CD4-positive, alpha-beta T cell (primary cell): ENCODE measurements at regions not wholly inside any gene's neighbourhood (a gene's known extent, or its start where the extent isn't known, plus 50 kb on each side); places are given as distances from the start of the nearest gene placed in this dataset.

Experiments used
- ATAC-seq: fragments of 200-7000 bp; cut with Tn5 transposase; one replicate; pipeline ENCODE4 v1.10.0; 2022; ENCODE audit warnings: mild to moderate bottlenecking; ENCODE audit not compliant: poor library complexity
- CTCF ChIA-PET: fragments of 350-600 bp; sonication (Branson Sonifier 250); formaldehyde crosslinking; loops from one replicate; lab custom pipeline; 2021; ENCODE audit warnings: antibody characterized with exemption, inconsistent platforms; lab: Charles Lee
- POLR2A ChIA-PET: fragments of 350-600 bp; sonication (Branson Sonifier 250); formaldehyde crosslinking; loops from one replicate; lab custom pipeline; 2021; ENCODE audit warnings: antibody characterized with exemption, inconsistent platforms; lab: Charles Lee
- DNase-seq, 14 experiments: peaks; one replicate each; pipeline ENCODE4 v3.0.0-alpha.2; 2013 to 2020; ENCODE audit warnings: mixed read lengths in 2 of 14
- H3K27ac ChIP-seq, 2 donors: one replicate each; pipeline versions ENCODE4 v1.5.1 to v1.7.0; 2013; ENCODE audit warnings: low read length in 2 of 2, low read depth in 1 of 2, mild to moderate bottlenecking in 1 of 2
- H3K27me3 ChIP-seq, 2 experiments: 1 replicate in 1 of 2; 2 replicates in 1 of 2; pipeline versions ENCODE4 v1.6.1 to v1.7.0; 2013; ENCODE audit warnings: low read length in 2 of 2, control low read depth in 1 of 2, mild to moderate bottlenecking in 1 of 2, moderate library complexity in 1 of 2; ENCODE audit not compliant: insufficient read depth in 2 of 2, control insufficient read depth in 1 of 2
- H3K36me3 ChIP-seq: one replicate; pipeline ENCODE4 v1.6.1; 2013; ENCODE audit warnings: low read length, control low read depth; ENCODE audit not compliant: insufficient read depth
- H3K4me1 ChIP-seq: one replicate; pipeline ENCODE4 v1.6.1; 2013; ENCODE audit warnings: low read length, control low read depth; ENCODE audit not compliant: insufficient read depth
- H3K4me3 ChIP-seq: one replicate; pipeline ENCODE4 v1.5.1; 2013; ENCODE audit warnings: mild to moderate bottlenecking, low read length, moderate library complexity
- H3K9me3 ChIP-seq, 2 experiments: 1 replicate in 1 of 2; 2 replicates in 1 of 2; pipeline versions ENCODE4 v1.6.1 to v1.7.0; 2013; ENCODE audit warnings: low read length in 2 of 2, mild to moderate bottlenecking in 2 of 2, control low read depth in 1 of 2, moderate library complexity in 1 of 2; ENCODE audit not compliant: control insufficient read depth in 1 of 2, insufficient read depth in 1 of 2
- H3K27ac Mint-ChIP-seq: one replicate; pipeline ENCODE4 v1.8.0; 2020; ENCODE audit warnings: mixed read lengths
- H3K27me3 Mint-ChIP-seq: one replicate; pipeline ENCODE4 v1.8.0; 2021; ENCODE audit warnings: mixed read lengths
- H3K36me3 Mint-ChIP-seq: one replicate; pipeline ENCODE4 v1.8.0; 2021; ENCODE audit warnings: low read depth, mixed read lengths
- H3K4me1 Mint-ChIP-seq: one replicate; pipeline ENCODE4 v1.8.0; 2021; ENCODE audit warnings: low read depth, mixed read lengths
- H3K4me3 Mint-ChIP-seq: one replicate; pipeline ENCODE4 v1.8.0; 2020; ENCODE audit warnings: mild to moderate bottlenecking, mixed read lengths
- H3K9me3 Mint-ChIP-seq: one replicate; pipeline ENCODE4 v1.8.0; 2020; ENCODE audit warnings: mixed read lengths
- CTCF ChIP-seq: fragments of 200-600 bp; IDR thresholded peaks from one replicate; pipeline ENCODE4 v1.8.0; 2022; ENCODE audit warnings: antibody characterized with exemption, mild to moderate bottlenecking
- intact Hi-C, 2 experiments: fragments of 100-400 bp; cut with DNase I in 1 of 2; cut with micrococcal nuclease in 1 of 2; formaldehyde crosslinking; loops; one replicate each; pipeline versions ENCODE4 v1.15.1 to v1.9.0; 2023 to 2025; cut with DNase I, micrococcal nuclease

GRCh38 chr4:60757986-60758680 is 442.0 kb upstream of the ADGRL3 start:
- TF ChIP-seq CTCF: no peak
- intact Hi-C loops: no loop called here
- Histone ChIP-seq H3K9me3 (peaks cover 0 to 7% of the 10 kb centered on the region in 2 experiments), H3K36me3 (no peaks in the 10 kb centered on the region), H3K4me3 (no peak overlapping the region), H3K27me3 (no peaks in the 10 kb centered on the region), H3K27ac (no peak overlapping the region), H3K4me1 (no peaks in the 10 kb centered on the region)
- no peak for DNase-seq
- no peak for ATAC-seq
- peaks cover 13% of the 10 kb centered on the region for H3K9me3 Mint-ChIP-seq
- no peaks in the 10 kb centered on the region for H3K36me3 Mint-ChIP-seq
- H3K27ac Mint-ChIP-seq: no peak overlapping the region
- CTCF ChIA-PET: no interaction called here
- no peak overlapping the region for H3K4me3 Mint-ChIP-seq
- POLR2A ChIA-PET: no interaction called here
- H3K27me3 Mint-ChIP-seq: no peaks in the 10 kb centered on the region
- no peaks in the 10 kb centered on the region for H3K4me1 Mint-ChIP-seq

- intact Hi-C loops: no loop called here
- no peak overlapping the region for H3K27ac ChIP-seq
- CTCF ChIA-PET: no interaction called here
- Mint-ChIP-seq H3K9me3 (peaks cover 11% of the 10 kb centered on the region), H3K4me3 (no peak overlapping the region), H3K27ac (no peak overlapping the region), H3K27me3 (no peaks in the 10 kb centered on the region), H3K36me3 (no peaks in the 10 kb centered on the region), H3K4me1 (no peaks in the 10 kb centered on the region)
- ATAC-seq: no peak
- no peak overlapping the region for H3K4me3 ChIP-seq
- H3K36me3 ChIP-seq: no peaks in the 10 kb centered on the region
- no peaks in the 10 kb centered on the region for H3K4me1 ChIP-seq
- TF ChIP-seq CTCF: no peak
- POLR2A ChIA-PET: no interaction called here
- DNase-seq: no peak
- peaks cover 0 to 7% of the 10 kb centered on the region in 2 experiments for H3K9me3 ChIP-seq
- no peaks in the 10 kb centered on the region for H3K27me3 ChIP-seq
Observed at GRCh38 chr4:60759518-60760245, 440.4 kb upstream of the ADGRL3 start.

GRCh38 chr4:60780874-60781273 is 419.3 kb upstream of the ADGRL3 start:
- Histone ChIP-seq H3K27me3 (no peaks in the 10 kb centered on the region), H3K27ac (no peak overlapping the region), H3K9me3 (no peaks in the 10 kb centered on the region), H3K4me1 (no peaks in the 10 kb centered on the region), H3K4me3 (no peak overlapping the region), H3K36me3 (no peaks in the 10 kb centered on the region)
- H3K4me1 Mint-ChIP-seq: no peaks in the 10 kb centered on the region
- ATAC-seq: no peak
- intact Hi-C loops: no loop called here
- CTCF ChIA-PET: no interaction called here
- no peak for TF ChIP-seq CTCF
- no peak for DNase-seq
- no peaks in the 10 kb centered on the region for H3K36me3 Mint-ChIP-seq
- H3K9me3 Mint-ChIP-seq: peaks cover 11% of the 10 kb centered on the region
- H3K27ac Mint-ChIP-seq: no peak overlapping the region
- no peak overlapping the region for H3K4me3 Mint-ChIP-seq
- POLR2A ChIA-PET: no interaction called here
- no peaks in the 10 kb centered on the region for H3K27me3 Mint-ChIP-seq
